GM06990 (cell line): ENCODE measurements at regions not wholly inside any gene's neighbourhood (a gene's known extent, or its start where the extent isn't known, plus 50 kb on each side); places are given as distances from the start of the nearest gene placed in this dataset.
"Not testable (repeated sequence)": the region's sequence is repeated elsewhere in the genome, so short reads cannot be mapped to it uniquely, and the experiment has no call there.

Experiments
- DNase-seq: peaks from one replicate; pipeline ENCODE4 v3.0.0-alpha.2; 2011; ENCODE audit not compliant: insufficient read length; ENCODE audit errors: extremely low read depth
- H3K27me3 ChIP-seq: replicated peaks from 2 replicates; pipeline ENCODE4 v1.6.0; 2011; ENCODE audit warnings: low read length; ENCODE audit not compliant: control insufficient read depth, insufficient read depth
- H3K36me3 ChIP-seq: 2 replicates; pipeline ENCODE4 v1.5.1; 2011; ENCODE audit warnings: low read length; ENCODE audit not compliant: control insufficient read depth, insufficient read depth
- H3K4me3 ChIP-seq: replicated peaks from 2 replicates; pipeline ENCODE4 v1.5.1; 2011; ENCODE audit warnings: low read depth, mild to moderate bottlenecking, control low read depth, low read length
- TF ChIP-seq, protein P1 (sequence below): IDR thresholded peaks from 2 replicates; pipeline ENCODE4 v1.5.1; 2011; ENCODE audit warnings: low read length, control low read depth, mild to moderate bottlenecking, inconsistent platforms; ENCODE audit not compliant: insufficient read depth, poor library complexity, severe bottlenecking

DNA sequence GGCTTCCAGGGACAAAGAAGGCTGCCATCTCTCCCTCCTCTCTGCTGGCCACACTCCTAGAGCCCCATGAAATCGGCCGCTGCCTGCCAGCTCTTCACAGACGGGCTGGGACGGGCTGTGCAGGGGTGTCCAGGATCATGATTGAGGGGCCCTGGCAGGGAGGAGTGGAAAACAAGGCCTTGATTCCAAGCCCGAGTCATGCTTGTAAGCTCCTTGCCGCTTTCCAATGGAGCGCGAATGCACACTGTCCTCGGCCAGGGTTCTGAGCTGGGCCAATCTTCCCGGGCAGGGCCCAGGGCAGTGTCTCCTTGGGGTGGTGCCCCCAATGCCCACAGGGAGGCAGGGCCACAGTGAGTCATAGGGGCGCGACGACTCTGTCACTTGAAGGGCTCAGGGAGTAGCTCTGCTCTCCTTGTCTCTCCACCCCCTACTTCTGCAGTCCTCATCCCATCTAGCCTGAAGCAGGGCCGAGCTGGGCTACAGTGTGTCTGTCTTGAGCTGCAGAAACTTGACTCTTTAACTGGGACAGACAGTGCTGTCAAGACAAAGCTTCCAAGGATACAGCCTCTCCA is 186.2 kb upstream of the SVIL start:
- DNase-seq, result no peak
- TF ChIP-seq, protein P1, sequence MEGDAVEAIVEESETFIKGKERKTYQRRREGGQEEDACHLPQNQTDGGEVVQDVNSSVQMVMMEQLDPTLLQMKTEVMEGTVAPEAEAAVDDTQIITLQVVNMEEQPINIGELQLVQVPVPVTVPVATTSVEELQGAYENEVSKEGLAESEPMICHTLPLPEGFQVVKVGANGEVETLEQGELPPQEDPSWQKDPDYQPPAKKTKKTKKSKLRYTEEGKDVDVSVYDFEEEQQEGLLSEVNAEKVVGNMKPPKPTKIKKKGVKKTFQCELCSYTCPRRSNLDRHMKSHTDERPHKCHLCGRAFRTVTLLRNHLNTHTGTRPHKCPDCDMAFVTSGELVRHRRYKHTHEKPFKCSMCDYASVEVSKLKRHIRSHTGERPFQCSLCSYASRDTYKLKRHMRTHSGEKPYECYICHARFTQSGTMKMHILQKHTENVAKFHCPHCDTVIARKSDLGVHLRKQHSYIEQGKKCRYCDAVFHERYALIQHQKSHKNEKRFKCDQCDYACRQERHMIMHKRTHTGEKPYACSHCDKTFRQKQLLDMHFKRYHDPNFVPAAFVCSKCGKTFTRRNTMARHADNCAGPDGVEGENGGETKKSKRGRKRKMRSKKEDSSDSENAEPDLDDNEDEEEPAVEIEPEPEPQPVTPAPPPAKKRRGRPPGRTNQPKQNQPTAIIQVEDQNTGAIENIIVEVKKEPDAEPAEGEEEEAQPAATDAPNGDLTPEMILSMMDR, result no peak
- no peaks in the 10 kb centered on the region for H3K36me3 ChIP-seq
- H3K27me3 ChIP-seq, result no peaks in the 10 kb centered on the region
- H3K4me3 ChIP-seq, result no peak overlapping the region

DNA sequence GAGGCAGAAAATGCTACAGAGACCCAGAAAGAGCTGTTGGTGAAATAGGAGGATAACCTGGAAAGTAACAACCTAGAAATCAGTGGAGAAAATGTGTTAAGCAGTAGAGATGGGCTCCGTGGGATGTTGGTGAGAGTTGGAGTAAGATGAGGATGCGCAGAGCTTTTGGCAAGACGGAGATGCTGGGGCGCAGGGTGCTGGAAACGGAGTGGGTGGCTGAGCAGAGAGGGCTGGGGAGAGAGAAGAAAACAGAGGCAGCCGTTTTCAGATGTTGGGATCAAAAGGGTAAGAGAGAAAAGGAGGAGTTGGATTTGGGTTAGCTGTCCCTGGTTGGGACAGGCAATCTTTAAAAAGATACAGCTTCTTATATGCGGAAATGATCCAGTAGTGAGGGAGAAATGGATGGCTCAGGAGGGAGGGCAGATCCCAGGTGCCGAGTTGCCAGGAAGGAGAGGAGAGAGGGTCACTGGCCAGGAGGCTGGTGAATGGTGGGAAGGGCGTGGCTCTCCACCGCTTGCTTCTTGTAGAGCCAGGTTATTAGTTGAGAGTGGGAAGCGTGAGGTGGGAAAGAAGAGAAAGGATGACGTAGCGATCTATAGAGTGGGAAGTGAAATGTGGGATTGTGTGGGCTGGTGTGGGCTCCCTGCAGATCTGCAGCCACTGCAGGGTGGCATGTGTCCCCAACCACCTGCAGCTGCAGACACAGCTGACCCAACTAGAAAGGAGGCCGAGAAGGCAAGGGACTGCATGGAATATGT is 182.2 kb upstream of the SVIL start:
- Histone ChIP-seq H3K36me3 (no peaks in the 10 kb centered on the region), H3K4me3 (no peak overlapping the region), H3K27me3 (no peaks in the 10 kb centered on the region; the same call in 1 of the 2 replicates)
- TF ChIP-seq, protein P1, result no peak
- DNase-seq, result no peak

DNA sequence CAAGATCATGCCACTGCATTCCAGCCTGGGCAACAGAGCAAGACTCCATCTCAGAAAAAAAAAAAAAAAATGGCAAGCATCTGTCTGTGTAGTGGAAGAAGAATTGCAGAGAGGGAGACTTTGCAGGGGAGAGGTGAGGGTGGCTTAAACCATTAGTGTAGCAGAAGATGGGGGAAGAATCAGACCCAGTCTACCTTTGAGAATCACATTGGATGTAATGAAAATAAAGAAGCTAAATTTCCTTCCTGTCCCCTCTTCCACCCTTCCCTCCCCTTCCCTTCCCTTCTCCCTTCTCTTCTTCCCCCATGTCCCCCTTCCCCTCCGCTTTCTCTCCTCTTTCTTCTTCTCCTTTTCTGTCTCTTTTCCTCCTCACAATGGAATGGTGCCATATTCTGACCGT is 180.8 kb upstream of the SVIL start:
- Histone ChIP-seq H3K4me3 (no peak overlapping the region), H3K36me3 (no peaks in the 10 kb centered on the region), H3K27me3 (no peaks in the 10 kb centered on the region; the same call in 1 of the 2 replicates)
- no peak for DNase-seq
- TF ChIP-seq, protein P1, result no peak

DNA sequence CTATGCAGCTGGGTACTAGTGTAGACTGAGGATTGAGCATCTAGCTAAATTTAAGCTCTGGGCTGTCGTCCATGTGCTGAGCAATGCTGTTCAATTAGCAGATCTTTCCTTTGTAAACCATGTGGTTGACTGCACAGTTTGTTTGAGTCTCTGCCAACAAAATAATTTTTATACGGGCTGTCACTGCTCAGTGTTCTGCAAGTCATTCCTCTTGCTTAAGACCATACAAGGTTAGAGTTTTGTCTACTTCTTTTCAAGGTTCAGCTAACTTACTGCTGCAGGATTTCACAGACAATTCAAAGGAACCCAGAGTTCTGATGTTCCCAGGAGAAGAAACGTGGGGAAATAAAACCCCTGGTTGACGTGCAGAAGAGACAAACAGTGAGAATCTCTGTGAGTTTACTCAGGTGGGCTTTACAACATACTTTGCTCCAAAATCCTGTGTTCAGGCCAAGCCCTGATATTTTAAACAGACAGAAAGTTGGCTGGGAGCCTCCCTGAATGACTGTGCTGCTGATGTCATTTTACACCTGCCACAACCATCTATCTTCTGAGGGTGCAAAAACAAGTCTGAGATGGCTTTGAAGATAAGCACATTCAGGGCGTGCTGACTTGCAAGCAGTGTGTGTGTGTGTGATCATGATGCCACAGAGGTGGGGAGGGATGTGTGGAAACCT is 177.1 kb upstream of the SVIL start:
- no peaks in the 10 kb centered on the region for H3K36me3 ChIP-seq
- no peak overlapping the region for H3K4me3 ChIP-seq
- DNase-seq, result no peak
- no peaks in the 10 kb centered on the region; the same call in 1 of the 2 replicates for H3K27me3 ChIP-seq
- TF ChIP-seq, protein P1, result no peak

DNA sequence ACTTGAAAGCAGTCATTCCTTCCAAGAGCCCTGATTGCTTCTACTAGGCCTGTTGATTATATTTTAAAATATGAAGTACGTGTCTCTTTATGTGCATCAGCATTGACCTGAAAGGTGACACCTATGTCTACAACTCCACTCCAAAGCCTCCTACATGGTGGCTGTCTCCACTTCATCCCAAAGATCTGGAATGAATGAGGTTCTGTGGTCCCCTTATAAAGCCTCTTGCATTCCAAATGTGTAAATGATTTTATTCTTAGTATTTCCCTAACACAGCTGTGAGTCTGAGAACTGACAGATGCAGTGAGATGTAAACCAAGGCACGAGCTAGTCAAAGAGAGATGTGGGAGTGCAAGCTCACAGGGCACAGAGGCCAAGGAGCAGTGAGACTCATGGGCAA is 176.0 kb upstream of the SVIL start:
- Histone ChIP-seq H3K36me3 (no peaks in the 10 kb centered on the region), H3K4me3 (no peak overlapping the region), H3K27me3 (no peaks in the 10 kb centered on the region; the same call in 1 of the 2 replicates)
- TF ChIP-seq, protein P1, result no peak
- no peak for DNase-seq

DNA sequence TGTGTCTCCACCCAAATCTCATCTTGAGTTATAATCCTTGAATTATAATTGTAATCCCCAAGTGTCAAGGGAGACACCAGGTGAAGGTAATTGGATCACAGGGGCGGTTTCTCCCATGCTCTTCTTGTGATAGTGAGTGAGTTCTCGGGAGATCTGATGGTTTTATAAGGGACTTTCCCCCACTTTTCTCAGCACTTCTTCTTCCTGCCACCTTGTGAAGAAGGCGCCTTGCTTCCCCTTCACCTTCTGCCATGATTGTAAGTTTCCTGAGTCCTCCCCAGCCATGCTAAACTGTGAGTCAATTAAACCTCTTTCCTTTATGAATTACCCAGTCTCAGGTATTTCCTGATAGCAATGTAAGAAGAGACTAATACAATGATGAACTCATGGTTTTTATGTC is 175.5 kb upstream of the SVIL start:
- not testable (repeated sequence) for H3K27me3 ChIP-seq, H3K4me3 ChIP-seq, DNase-seq, H3K36me3 ChIP-seq
